Vagina (tissue), 2 donors: ENCODE measurements at regions not wholly inside any gene's neighbourhood (a gene's known extent, or its start where the extent isn't known, plus 50 kb on each side); places are given as distances from the start of the nearest gene placed in this dataset.

Source experiments
- POLR2A ChIP-seq, 2 donors: fragments of 450-650 bp; IDR thresholded peaks; one replicate each; pipeline ENCODE4 v1.6.1; 2017; ENCODE audit warnings: antibody characterized with exemption in 2 of 2, mild to moderate bottlenecking in 2 of 2, moderate library complexity in 2 of 2
- POLR2AphosphoS5 ChIP-seq, 2 donors: sonication (generic); formaldehyde crosslinking; IDR thresholded peaks; one replicate each; pipeline ENCODE4 v1.9.0; 2017; ENCODE audit warnings: antibody characterized with exemption in 2 of 2, mild to moderate bottlenecking in 2 of 2, low read depth in 1 of 2; ENCODE audit not compliant: insufficient read depth in 1 of 2

DNA sequence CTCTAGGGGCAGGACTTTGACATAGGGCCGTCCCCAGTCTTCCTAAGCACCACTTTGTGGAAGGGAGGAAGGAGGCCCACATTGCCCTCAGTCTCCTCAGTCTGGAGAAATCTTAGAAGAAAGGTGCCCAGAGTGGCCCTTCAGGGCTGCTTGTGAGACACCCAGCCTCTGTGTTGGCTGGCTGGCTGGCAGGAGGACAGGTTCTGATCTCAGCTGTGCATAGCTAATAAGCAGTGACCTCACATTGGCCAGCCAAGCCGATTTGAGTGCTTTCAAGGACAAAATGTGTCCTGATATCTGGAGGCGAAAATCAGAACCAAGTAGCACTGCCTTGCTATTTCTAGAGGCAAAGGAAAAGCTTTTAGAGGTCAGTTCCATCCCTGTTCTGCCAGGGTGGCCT, 211.5 kb downstream of the BCOR start:
- TF ChIP-seq POLR2AphosphoS5 (IDR thresholded peaks at IDR 0.05; ENCODE audit: insufficient read depth in 1 of 2, low read depth in 1 of 2) (no peak), POLR2A (IDR thresholded peaks at IDR 0.05) (no peak)
